ENCODE measurements at regions not wholly inside any gene's neighbourhood (a gene's known extent, or its start where the extent isn't known, plus 50 kb on each side); places are given as distances from the start of the nearest gene placed in this dataset.

GRCh38 chr2:116444256-116444872 lies 1370.1 kb upstream of the DDX18 start:
- Histone ChIP-seq H3K79me2 (ENCODE audit: low read length) (no peaks in the 10 kb centered on the region), H4K20me1 (ENCODE audit: low read length) (no peaks in the 10 kb centered on the region), H3K9me2 (replicated peaks; ENCODE audit: low read length) (no peaks in the 10 kb centered on the region), H3K4me1 (ENCODE audit: insufficient read depth, low read length) (no peaks in the 10 kb centered on the region), H3K27ac (ENCODE audit: low read length) (no peak overlapping the region), H3K9ac (ENCODE audit: low read length) (no peak overlapping the region), H3K9me3 (ENCODE audit: low read length) (no peaks in the 10 kb centered on the region), H3K4me2 (ENCODE audit: low read length) (no peak overlapping the region), H3K27me3 (ENCODE audit: low read length) (no peaks in the 10 kb centered on the region), H2AFZ (ENCODE audit: low read length) (no peak overlapping the region), H3K4me3 (ENCODE audit: low read length) (no peak overlapping the region), H3F3A (ENCODE audit: low read length, unreplicated experiment) (no peaks in the 10 kb centered on the region), H3K36me3 (ENCODE audit: low read depth, low read length) (no peaks in the 10 kb centered on the region)
- ChIA-PET CTCF (no interaction called here), POLR2A (ENCODE audit: unreplicated experiment) (no interaction called here)
- no TSS peak for BruUV-seq (replicated peaks)
- intact Hi-C loops (cut with micrococcal nuclease): no loop called here
- TF ChIP-seq CTCF (conservative IDR thresholded peaks at IDR 0.05; ENCODE audit: low read depth, low read length): no peak
- TF ChIP-seq EZH2 (IDR thresholded peaks at IDR 0.05; ENCODE audit: low read length, unreplicated experiment): no peak
- no peak for TF ChIP-seq EZH2phosphoT487 (IDR thresholded peaks at IDR 0.05; ENCODE audit: borderline replicate concordance, low read length)
- no peak for ATAC-seq
- no peak for DNase-seq

DNA sequence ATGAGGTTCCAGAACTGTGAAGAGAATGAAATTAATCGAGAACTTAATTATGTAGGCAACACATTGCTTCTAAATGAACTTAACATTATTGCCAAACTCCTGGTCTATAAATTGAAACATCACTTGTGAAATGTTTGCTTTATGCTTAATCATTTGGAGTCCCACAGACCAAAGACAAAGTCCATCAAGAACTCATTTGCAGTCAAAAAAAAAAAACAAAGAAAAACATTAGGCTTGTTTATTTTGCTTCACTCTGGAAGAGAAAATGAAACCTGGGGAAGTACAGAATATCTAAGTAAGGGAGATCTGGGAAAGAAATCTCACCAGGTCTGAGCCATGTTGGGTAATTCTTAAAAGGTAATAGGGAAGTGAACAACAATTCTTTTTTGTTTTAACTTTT lies 1363.5 kb upstream of the DDX18 start:
- ChIA-PET POLR2A (ENCODE audit: unreplicated experiment) (no interaction called here), CTCF (no interaction called here)
- Histone ChIP-seq H3K79me2 (ENCODE audit: low read length) (no peaks in the 10 kb centered on the region), H3K4me2 (ENCODE audit: low read length) (no peak overlapping the region), H2AFZ (ENCODE audit: low read length) (no peak overlapping the region), H3K4me1 (ENCODE audit: insufficient read depth, low read length) (no peaks in the 10 kb centered on the region), H3K4me3 (ENCODE audit: low read length) (no peak overlapping the region), H3K27me3 (ENCODE audit: low read length) (no peaks in the 10 kb centered on the region), H4K20me1 (ENCODE audit: low read length) (no peaks in the 10 kb centered on the region), H3K9me3 (ENCODE audit: low read length) (no peaks in the 10 kb centered on the region), H3F3A (ENCODE audit: low read length, unreplicated experiment) (no peaks in the 10 kb centered on the region), H3K9ac (ENCODE audit: low read length) (no peak overlapping the region), H3K27ac (ENCODE audit: low read length) (no peak overlapping the region), H3K36me3 (ENCODE audit: low read depth, low read length) (no peaks in the 10 kb centered on the region), H3K9me2 (replicated peaks; ENCODE audit: low read length) (no peaks in the 10 kb centered on the region)
- intact Hi-C loops (cut with micrococcal nuclease): no loop called here
- DNase-seq: no peak
- TF ChIP-seq EZH2 (IDR thresholded peaks at IDR 0.05; ENCODE audit: low read length, unreplicated experiment): no peak
- TF ChIP-seq CTCF (conservative IDR thresholded peaks at IDR 0.05; ENCODE audit: low read depth, low read length): no peak
- TF ChIP-seq EZH2phosphoT487 (IDR thresholded peaks at IDR 0.05; ENCODE audit: borderline replicate concordance, low read length): no peak
- ATAC-seq: no peak
- BruUV-seq (replicated peaks): no TSS peak

GRCh38 chr2:116452651-116453050 lies 1361.8 kb upstream of the DDX18 start:
- ChIA-PET POLR2A (ENCODE audit: unreplicated experiment) (no interaction called here), CTCF (no interaction called here)
- intact Hi-C loops (cut with micrococcal nuclease): no loop called here
- no peaks in the 10 kb centered on the region for H3K36me3 ChIP-seq (ENCODE audit: low read depth, low read length)
- no peaks in the 10 kb centered on the region for H3K27me3 ChIP-seq (ENCODE audit: low read length)
- H3F3A ChIP-seq (ENCODE audit: low read length, unreplicated experiment): no peaks in the 10 kb centered on the region
- H3K27ac ChIP-seq (ENCODE audit: low read length): no peak overlapping the region
- H3K9me3 ChIP-seq (ENCODE audit: low read length): no peaks in the 10 kb centered on the region
- H3K79me2 ChIP-seq (ENCODE audit: low read length): no peaks in the 10 kb centered on the region
- TF ChIP-seq EZH2 (IDR thresholded peaks at IDR 0.05; ENCODE audit: low read length, unreplicated experiment): no peak
- TF ChIP-seq CTCF (conservative IDR thresholded peaks at IDR 0.05; ENCODE audit: low read depth, low read length): no peak
- no peak for TF ChIP-seq EZH2phosphoT487 (IDR thresholded peaks at IDR 0.05; ENCODE audit: borderline replicate concordance, low read length)
- H3K9ac ChIP-seq (ENCODE audit: low read length): no peak overlapping the region
- H3K4me3 ChIP-seq (ENCODE audit: low read length): no peak overlapping the region
- no peak overlapping the region for H3K4me2 ChIP-seq (ENCODE audit: low read length)
- H2AFZ ChIP-seq (ENCODE audit: low read length): no peak overlapping the region
- ATAC-seq: no peak
- no TSS peak for BruUV-seq (replicated peaks)
- no peaks in the 10 kb centered on the region for H4K20me1 ChIP-seq (ENCODE audit: low read length)
- DNase-seq: no peak
- no peaks in the 10 kb centered on the region for H3K4me1 ChIP-seq (ENCODE audit: insufficient read depth, low read length)
- no peaks in the 10 kb centered on the region for H3K9me2 ChIP-seq (replicated peaks; ENCODE audit: low read length)

Data from PC-3 (cell line).